K562 (cell line): ENCODE measurements at regions not wholly inside any gene's neighbourhood (a gene's known extent, or its start where the extent isn't known, plus 50 kb on each side); places are given as distances from the start of the nearest gene placed in this dataset.

Source experiments
- ATAC-seq: fragments of 200-7000 bp; cut with Tn5 transposase; 3 replicates; pipeline ENCODE4 v1.9.1; 2020; ENCODE audit warnings: moderate library complexity
- BruUV-seq: library from RNA; stranded (reverse); fragments of 400-500 nt; replicated peaks from 2 replicates; lab custom pipeline; 2021; lab: Mats Ljungman, UMichigan
- CTCF ChIA-PET: fragments of 300-600 bp; formaldehyde crosslinking; extraction: SDS; loops from one replicate; lab custom pipeline; 2021; ENCODE audit warnings: low intra/inter-chr PET ratio; lab: Yijun Ruan, JAX
- POLR2A ChIA-PET: fragments of 300-600, 350-650 bp; sonication (Branson Sonifier 250); formaldehyde crosslinking; extraction: SDS; loops from one replicate; lab custom pipeline; 2021; ENCODE audit warnings: antibody characterized with exemption, inconsistent platforms; lab: Yijun Ruan, JAX
- DNase-seq, 4 experiments: peaks; one replicate each; pipeline versions ENCODE4 v3.0.0 to v3.0.0-alpha.2; 2011 to 2018; ENCODE audit warnings: low spot score in 3 of 4, mixed read lengths in 3 of 4; ENCODE audit errors: extremely low read depth in 1 of 4
- FAIRE-seq: peaks from 2 replicates; lab custom pipeline; 2011; peaks lifted over from hg19 to GRCh38; lab: Jason Lieb, UNC
- H2AFZ ChIP-seq: 2 replicates; pipeline ENCODE4 v1.6.0; 2011; ENCODE audit warnings: low read depth, low read length, control low read depth, inconsistent platforms
- H3K27ac ChIP-seq: fragments of 200-600 bp; 3 replicates; pipeline ENCODE4 v1.8.0; 2011; ENCODE audit warnings: low read depth, mild to moderate bottlenecking, control low read depth, inconsistent platforms, low read length, moderate library complexity, mixed read lengths; ENCODE audit errors: extremely low read depth
- H3K27me3 ChIP-seq, 2 experiments: fragments of 300-600 bp in 1 of 2; 2 replicates in 1 of 2; 3 replicates in 1 of 2; pipeline versions ENCODE4 v1.6.0 to v1.8.0; 2011; ENCODE audit warnings: inconsistent platforms in 2 of 2, low read length in 2 of 2, mild to moderate bottlenecking in 1 of 2, mixed read lengths in 1 of 2, moderate library complexity in 1 of 2; ENCODE audit not compliant: control insufficient read depth in 2 of 2, insufficient read depth in 2 of 2
- H3K36me3 ChIP-seq: fragments of 300-600 bp; 3 replicates; pipeline ENCODE4 v1.8.0; 2011; ENCODE audit warnings: mild to moderate bottlenecking, low read length, inconsistent platforms; ENCODE audit not compliant: control insufficient read depth, insufficient read depth
- H3K4me1 ChIP-seq, 2 experiments: fragments of 200-600 bp in 1 of 2; replicated peaks in 1 of 2; 2 replicates in 1 of 2; 3 replicates in 1 of 2; pipeline versions ENCODE4 v1.5.1 to v1.8.0; 2011; ENCODE audit warnings: inconsistent platforms in 2 of 2, low read length in 2 of 2, mild to moderate bottlenecking in 1 of 2, mixed read lengths in 1 of 2, moderate library complexity in 1 of 2; ENCODE audit not compliant: control insufficient read depth in 2 of 2, insufficient read depth in 2 of 2
- H3K4me2 ChIP-seq: 2 replicates; pipeline ENCODE4 v1.6.1; 2011; ENCODE audit warnings: low read length, control low read depth, inconsistent platforms, mixed read lengths; ENCODE audit not compliant: insufficient read depth
- H3K4me3 ChIP-seq: fragments of 200-600 bp; sonication (generic), shearing (Covaris generic); 2 replicates; pipeline ENCODE4 v1.5.1; 2016; ENCODE audit warnings: control low read depth, inconsistent platforms
- H3K79me2 ChIP-seq: fragments of 200-600 bp; 3 replicates; pipeline ENCODE4 v1.8.0; 2011; ENCODE audit warnings: low read length, inconsistent platforms; ENCODE audit not compliant: control insufficient read depth, insufficient read depth
- H3K9ac ChIP-seq, 2 experiments: 2 replicates each; pipeline versions ENCODE4 v1.6.0 to v1.6.1; 2011; ENCODE audit warnings: low read depth in 2 of 2, low read length in 2 of 2, control low read depth in 1 of 2, inconsistent platforms in 1 of 2, mild to moderate bottlenecking in 1 of 2, mixed read lengths in 1 of 2; ENCODE audit not compliant: insufficient read depth in 1 of 2
- H3K9me1 ChIP-seq: one replicate; pipeline ENCODE4 v1.6.0; 2011; ENCODE audit warnings: inconsistent platforms, mild to moderate bottlenecking, low read length, moderate library complexity; ENCODE audit not compliant: control insufficient read depth, insufficient read depth
- H3K9me3 ChIP-seq: replicated peaks from 2 replicates; pipeline ENCODE4 v1.5.1; 2011; ENCODE audit warnings: low read depth, low read length, inconsistent platforms; ENCODE audit not compliant: control insufficient read depth, insufficient read depth
- H4K20me1 ChIP-seq: replicated peaks from 2 replicates; pipeline ENCODE4 v1.6.1; 2011; ENCODE audit warnings: low read length, inconsistent platforms, mixed read lengths; ENCODE audit not compliant: control insufficient read depth, insufficient read depth
- CREB5 ChIP-seq: fragments of 250-450 bp; sonication (Bioruptor Pico); IDR thresholded peaks from 2 replicates; pipeline ENCODE4 v1.5.0; 2020; ENCODE audit warnings: mild to moderate bottlenecking
- ELF2 ChIP-seq: fragments of 250-450 bp; sonication (Bioruptor Pico); IDR thresholded peaks from 2 replicates; pipeline ENCODE4 v1.5.0; 2021; ENCODE audit warnings: mild to moderate bottlenecking
- HMG20B ChIP-seq: fragments of 250-450 bp; sonication (Bioruptor Pico); IDR thresholded peaks from 2 replicates; pipeline ENCODE4 v1.5.0; 2021; ENCODE audit warnings: mild to moderate bottlenecking
- KLF1 ChIP-seq: fragments of 450-650 bp; IDR thresholded peaks from 2 replicates; pipeline ENCODE4 v1.6.1; 2016; ENCODE audit warnings: missing genetic modification characterization, missing compliant biosample characterization
- STAG1 ChIP-seq: sonication (generic); formaldehyde crosslinking; IDR thresholded peaks from 2 replicates; pipeline ENCODE4 v1.5.0; 2020; ENCODE audit warnings: missing genetic modification reagents, borderline replicate concordance
- ZNF212 ChIP-seq: fragments of 450-650 bp; formaldehyde crosslinking; IDR thresholded peaks from 2 replicates; pipeline ENCODE4 v1.4.0; 2020; ENCODE audit warnings: mild to moderate bottlenecking
- ZNF436 ChIP-seq: fragments of 250-450, 450-650 bp; sonication (Bioruptor Pico); formaldehyde crosslinking; IDR thresholded peaks from 2 replicates; pipeline ENCODE4 v1.7.0; 2020; ENCODE audit warnings: mild to moderate bottlenecking
- WGBS: fragments of 100-300 bp; shearing (Covaris generic); methylation state at CpG from one replicate; pipeline ENCODE4 v1.1.6; 2016; ENCODE audit warnings: low coverage, mixed read lengths; ENCODE audit not compliant: insufficient coverage; ENCODE audit errors: missing lambda C conversion rate; 5-methylcytosine and 5-hydroxymethylcytosine counted together
- in situ Hi-C: fragments of 300-500 bp; cut with MboI; formaldehyde crosslinking; loops from 4 replicates; pipeline ENCODE4 v1.15.0; 2018; ENCODE audit warnings: inconsistent platforms, mixed read lengths
- intact Hi-C: fragments of 100-400 bp; cut with micrococcal nuclease; formaldehyde crosslinking; loops from 2 replicates; pipeline ENCODE4 v1.14.2; 2022
- TF ChIP-seq, protein P1 (sequence below): fragments of 450-650 bp; IDR thresholded peaks from 2 replicates; pipeline ENCODE4 v1.6.1; 2017; ENCODE audit warnings: antibody characterized with exemption
- TF ChIP-seq, protein P2 (sequence below): fragments of 450-650 bp; IDR thresholded peaks from 2 replicates; pipeline ENCODE4 v1.6.1; 2016; ENCODE audit warnings: mild to moderate bottlenecking, moderate library complexity

DNA sequence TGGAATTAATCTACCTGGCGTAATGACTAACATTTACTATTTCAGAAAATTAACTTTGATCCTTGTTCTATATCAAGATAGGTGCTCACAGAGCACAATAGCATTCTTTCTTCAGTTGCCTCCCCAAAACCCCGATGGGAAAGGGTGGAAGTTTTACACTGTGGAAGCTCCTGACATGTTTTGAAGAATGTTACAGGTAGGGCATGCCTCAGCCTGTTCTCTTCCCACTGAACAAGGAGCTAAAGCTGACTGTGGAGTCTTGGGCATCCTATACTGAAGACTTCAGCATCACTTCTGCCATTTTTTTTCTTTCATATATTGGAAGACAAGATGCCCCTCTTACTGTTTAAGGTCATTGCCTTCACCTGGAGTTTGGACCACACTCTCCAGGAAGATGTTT is 211.2 kb downstream of the SPP2 start:
- Histone ChIP-seq H3K4me1 (no peaks in the 10 kb centered on the region), H3K27me3 (no peaks in the 10 kb centered on the region), H4K20me1 (no peaks in the 10 kb centered on the region), H3K27ac (no peak overlapping the region), H3K9me1 (no peaks in the 10 kb centered on the region), H3K9me3 (no peaks in the 10 kb centered on the region), H2AFZ (no peak overlapping the region), H3K4me2 (no peak overlapping the region), H3K9ac (no peak overlapping the region), H3K36me3 (no peaks in the 10 kb centered on the region), H3K79me2 (no peaks in the 10 kb centered on the region), H3K4me3 (no peak overlapping the region)
- intact Hi-C loops (no loop called here), in situ Hi-C loops (no loop called here)
- FAIRE-seq = no peak
- ChIA-PET CTCF (no interaction called here), POLR2A (no interaction called here)
- WGBS = 0% methylated on average over 2 of the region's 2 CpGs
- BruUV-seq = no TSS peak
- DNase-seq = no peak
- no peak for ATAC-seq
- TF ChIP-seq ZNF436 (CRISPR knock-in tag) (no peak), ZNF212 (CRISPR knock-in tag) (no peak), HMG20B (CRISPR knock-in tag) (no peak), STAG1 (CRISPR knock-in tag) (no peak), ELF2 (CRISPR knock-in tag) (no peak), KLF1 (tag) (no peak), CREB5 (no peak)
- TF ChIP-seq, protein P1, sequence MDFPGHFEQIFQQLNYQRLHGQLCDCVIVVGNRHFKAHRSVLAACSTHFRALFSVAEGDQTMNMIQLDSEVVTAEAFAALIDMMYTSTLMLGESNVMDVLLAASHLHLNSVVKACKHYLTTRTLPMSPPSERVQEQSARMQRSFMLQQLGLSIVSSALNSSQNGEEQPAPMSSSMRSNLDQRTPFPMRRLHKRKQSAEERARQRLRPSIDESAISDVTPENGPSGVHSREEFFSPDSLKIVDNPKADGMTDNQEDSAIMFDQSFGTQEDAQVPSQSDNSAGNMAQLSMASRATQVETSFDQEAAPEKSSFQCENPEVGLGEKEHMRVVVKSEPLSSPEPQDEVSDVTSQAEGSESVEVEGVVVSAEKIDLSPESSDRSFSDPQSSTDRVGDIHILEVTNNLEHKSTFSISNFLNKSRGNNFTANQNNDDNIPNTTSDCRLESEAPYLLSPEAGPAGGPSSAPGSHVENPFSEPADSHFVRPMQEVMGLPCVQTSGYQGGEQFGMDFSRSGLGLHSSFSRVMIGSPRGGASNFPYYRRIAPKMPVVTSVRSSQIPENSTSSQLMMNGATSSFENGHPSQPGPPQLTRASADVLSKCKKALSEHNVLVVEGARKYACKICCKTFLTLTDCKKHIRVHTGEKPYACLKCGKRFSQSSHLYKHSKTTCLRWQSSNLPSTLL = no peak
- TF ChIP-seq, protein P2, sequence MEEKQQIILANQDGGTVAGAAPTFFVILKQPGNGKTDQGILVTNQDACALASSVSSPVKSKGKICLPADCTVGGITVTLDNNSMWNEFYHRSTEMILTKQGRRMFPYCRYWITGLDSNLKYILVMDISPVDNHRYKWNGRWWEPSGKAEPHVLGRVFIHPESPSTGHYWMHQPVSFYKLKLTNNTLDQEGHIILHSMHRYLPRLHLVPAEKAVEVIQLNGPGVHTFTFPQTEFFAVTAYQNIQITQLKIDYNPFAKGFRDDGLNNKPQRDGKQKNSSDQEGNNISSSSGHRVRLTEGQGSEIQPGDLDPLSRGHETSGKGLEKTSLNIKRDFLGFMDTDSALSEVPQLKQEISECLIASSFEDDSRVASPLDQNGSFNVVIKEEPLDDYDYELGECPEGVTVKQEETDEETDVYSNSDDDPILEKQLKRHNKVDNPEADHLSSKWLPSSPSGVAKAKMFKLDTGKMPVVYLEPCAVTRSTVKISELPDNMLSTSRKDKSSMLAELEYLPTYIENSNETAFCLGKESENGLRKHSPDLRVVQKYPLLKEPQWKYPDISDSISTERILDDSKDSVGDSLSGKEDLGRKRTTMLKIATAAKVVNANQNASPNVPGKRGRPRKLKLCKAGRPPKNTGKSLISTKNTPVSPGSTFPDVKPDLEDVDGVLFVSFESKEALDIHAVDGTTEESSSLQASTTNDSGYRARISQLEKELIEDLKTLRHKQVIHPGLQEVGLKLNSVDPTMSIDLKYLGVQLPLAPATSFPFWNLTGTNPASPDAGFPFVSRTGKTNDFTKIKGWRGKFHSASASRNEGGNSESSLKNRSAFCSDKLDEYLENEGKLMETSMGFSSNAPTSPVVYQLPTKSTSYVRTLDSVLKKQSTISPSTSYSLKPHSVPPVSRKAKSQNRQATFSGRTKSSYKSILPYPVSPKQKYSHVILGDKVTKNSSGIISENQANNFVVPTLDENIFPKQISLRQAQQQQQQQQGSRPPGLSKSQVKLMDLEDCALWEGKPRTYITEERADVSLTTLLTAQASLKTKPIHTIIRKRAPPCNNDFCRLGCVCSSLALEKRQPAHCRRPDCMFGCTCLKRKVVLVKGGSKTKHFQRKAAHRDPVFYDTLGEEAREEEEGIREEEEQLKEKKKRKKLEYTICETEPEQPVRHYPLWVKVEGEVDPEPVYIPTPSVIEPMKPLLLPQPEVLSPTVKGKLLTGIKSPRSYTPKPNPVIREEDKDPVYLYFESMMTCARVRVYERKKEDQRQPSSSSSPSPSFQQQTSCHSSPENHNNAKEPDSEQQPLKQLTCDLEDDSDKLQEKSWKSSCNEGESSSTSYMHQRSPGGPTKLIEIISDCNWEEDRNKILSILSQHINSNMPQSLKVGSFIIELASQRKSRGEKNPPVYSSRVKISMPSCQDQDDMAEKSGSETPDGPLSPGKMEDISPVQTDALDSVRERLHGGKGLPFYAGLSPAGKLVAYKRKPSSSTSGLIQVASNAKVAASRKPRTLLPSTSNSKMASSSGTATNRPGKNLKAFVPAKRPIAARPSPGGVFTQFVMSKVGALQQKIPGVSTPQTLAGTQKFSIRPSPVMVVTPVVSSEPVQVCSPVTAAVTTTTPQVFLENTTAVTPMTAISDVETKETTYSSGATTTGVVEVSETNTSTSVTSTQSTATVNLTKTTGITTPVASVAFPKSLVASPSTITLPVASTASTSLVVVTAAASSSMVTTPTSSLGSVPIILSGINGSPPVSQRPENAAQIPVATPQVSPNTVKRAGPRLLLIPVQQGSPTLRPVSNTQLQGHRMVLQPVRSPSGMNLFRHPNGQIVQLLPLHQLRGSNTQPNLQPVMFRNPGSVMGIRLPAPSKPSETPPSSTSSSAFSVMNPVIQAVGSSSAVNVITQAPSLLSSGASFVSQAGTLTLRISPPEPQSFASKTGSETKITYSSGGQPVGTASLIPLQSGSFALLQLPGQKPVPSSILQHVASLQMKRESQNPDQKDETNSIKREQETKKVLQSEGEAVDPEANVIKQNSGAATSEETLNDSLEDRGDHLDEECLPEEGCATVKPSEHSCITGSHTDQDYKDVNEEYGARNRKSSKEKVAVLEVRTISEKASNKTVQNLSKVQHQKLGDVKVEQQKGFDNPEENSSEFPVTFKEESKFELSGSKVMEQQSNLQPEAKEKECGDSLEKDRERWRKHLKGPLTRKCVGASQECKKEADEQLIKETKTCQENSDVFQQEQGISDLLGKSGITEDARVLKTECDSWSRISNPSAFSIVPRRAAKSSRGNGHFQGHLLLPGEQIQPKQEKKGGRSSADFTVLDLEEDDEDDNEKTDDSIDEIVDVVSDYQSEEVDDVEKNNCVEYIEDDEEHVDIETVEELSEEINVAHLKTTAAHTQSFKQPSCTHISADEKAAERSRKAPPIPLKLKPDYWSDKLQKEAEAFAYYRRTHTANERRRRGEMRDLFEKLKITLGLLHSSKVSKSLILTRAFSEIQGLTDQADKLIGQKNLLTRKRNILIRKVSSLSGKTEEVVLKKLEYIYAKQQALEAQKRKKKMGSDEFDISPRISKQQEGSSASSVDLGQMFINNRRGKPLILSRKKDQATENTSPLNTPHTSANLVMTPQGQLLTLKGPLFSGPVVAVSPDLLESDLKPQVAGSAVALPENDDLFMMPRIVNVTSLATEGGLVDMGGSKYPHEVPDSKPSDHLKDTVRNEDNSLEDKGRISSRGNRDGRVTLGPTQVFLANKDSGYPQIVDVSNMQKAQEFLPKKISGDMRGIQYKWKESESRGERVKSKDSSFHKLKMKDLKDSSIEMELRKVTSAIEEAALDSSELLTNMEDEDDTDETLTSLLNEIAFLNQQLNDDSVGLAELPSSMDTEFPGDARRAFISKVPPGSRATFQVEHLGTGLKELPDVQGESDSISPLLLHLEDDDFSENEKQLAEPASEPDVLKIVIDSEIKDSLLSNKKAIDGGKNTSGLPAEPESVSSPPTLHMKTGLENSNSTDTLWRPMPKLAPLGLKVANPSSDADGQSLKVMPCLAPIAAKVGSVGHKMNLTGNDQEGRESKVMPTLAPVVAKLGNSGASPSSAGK = no peak
